Mesendoderm (in vitro differentiated cells): ENCODE measurements at regions not wholly inside any gene's neighbourhood (a gene's known extent, or its start where the extent isn't known, plus 50 kb on each side); places are given as distances from the start of the nearest gene placed in this dataset.

Source experiments
- DNase-seq: peaks from one replicate; pipeline ENCODE4 v3.0.0; 2013
- H2AK5ac ChIP-seq: 2 replicates; pipeline ENCODE4 v1.6.1; 2013; ENCODE audit warnings: low read length, inconsistent platforms
- H2BK120ac ChIP-seq: 2 replicates; pipeline ENCODE4 v1.6.1; 2013; ENCODE audit warnings: low read depth, mild to moderate bottlenecking, low read length, moderate library complexity, mixed read lengths
- H2BK15ac ChIP-seq: replicated peaks from 2 replicates; pipeline ENCODE4 v1.6.1; 2013; ENCODE audit warnings: low read depth, mild to moderate bottlenecking, moderate library complexity
- H2BK5ac ChIP-seq: 2 replicates; pipeline ENCODE4 v1.6.1; 2013; ENCODE audit warnings: low read length, inconsistent platforms
- H3K18ac ChIP-seq: 2 replicates; pipeline ENCODE4 v1.6.1; 2013; ENCODE audit warnings: mild to moderate bottlenecking, low read length, mixed read lengths
- H3K23ac ChIP-seq: one replicate; pipeline ENCODE4 v1.6.1; 2013; ENCODE audit warnings: low read length
- H3K27ac ChIP-seq: 2 replicates; pipeline ENCODE4 v1.5.1; 2013; ENCODE audit warnings: low read depth, mild to moderate bottlenecking, inconsistent platforms, low read length, moderate library complexity
- H3K27me3 ChIP-seq: 2 replicates; pipeline ENCODE4 v1.6.1; 2013; ENCODE audit warnings: low read length, control low read depth, mild to moderate bottlenecking, inconsistent platforms; ENCODE audit not compliant: insufficient read depth, poor library complexity
- H3K36me3 ChIP-seq: 2 replicates; pipeline ENCODE4 v1.6.1; 2013; ENCODE audit warnings: low read length, inconsistent platforms; ENCODE audit not compliant: control insufficient read depth, insufficient read depth
- H3K4ac ChIP-seq: one replicate; pipeline ENCODE4 v1.6.1; 2013; ENCODE audit warnings: low read depth, mild to moderate bottlenecking, low read length, moderate library complexity
- H3K4me1 ChIP-seq: 2 replicates; pipeline ENCODE4 v1.6.1; 2013; ENCODE audit warnings: low read depth, low read length, inconsistent platforms; ENCODE audit not compliant: control insufficient read depth
- H3K4me2 ChIP-seq: 2 replicates; pipeline ENCODE4 v1.6.1; 2013; ENCODE audit warnings: low read length
- H3K4me3 ChIP-seq: 2 replicates; pipeline ENCODE4 v1.5.1; 2013; ENCODE audit warnings: mild to moderate bottlenecking, low read length
- H3K56ac ChIP-seq: one replicate; pipeline ENCODE4 v1.6.1; 2013; ENCODE audit warnings: low read length
- H3K79me1 ChIP-seq: 2 replicates; pipeline ENCODE4 v1.6.1; 2013; ENCODE audit warnings: low read length, inconsistent platforms
- H3K79me2 ChIP-seq: 2 replicates; pipeline ENCODE4 v1.6.1; 2013; ENCODE audit warnings: mild to moderate bottlenecking, low read length; ENCODE audit not compliant: control insufficient read depth, insufficient read depth
- H3K9ac ChIP-seq: 2 replicates; pipeline ENCODE4 v1.6.1; 2013; ENCODE audit warnings: low read length, inconsistent platforms
- H4K5ac ChIP-seq: one replicate; pipeline ENCODE4 v1.6.1; 2013; ENCODE audit warnings: low read length
- H4K8ac ChIP-seq: one replicate; pipeline ENCODE4 v1.6.1; 2013; ENCODE audit warnings: low read depth, mild to moderate bottlenecking, control low read depth, low read length, moderate library complexity
- WGBS: extraction: QIAGEN DNeasy Blood & Tissue Kit; methylation state at CpG from one replicate; pipeline ENCODE4 v1.1.7; 2013; ENCODE audit warnings: low lambda C conversion rate, missing lambda C conversion rate; ENCODE audit not compliant: insufficient coverage; ENCODE audit errors: extremely low coverage; 5-methylcytosine and 5-hydroxymethylcytosine counted together

DNA sequence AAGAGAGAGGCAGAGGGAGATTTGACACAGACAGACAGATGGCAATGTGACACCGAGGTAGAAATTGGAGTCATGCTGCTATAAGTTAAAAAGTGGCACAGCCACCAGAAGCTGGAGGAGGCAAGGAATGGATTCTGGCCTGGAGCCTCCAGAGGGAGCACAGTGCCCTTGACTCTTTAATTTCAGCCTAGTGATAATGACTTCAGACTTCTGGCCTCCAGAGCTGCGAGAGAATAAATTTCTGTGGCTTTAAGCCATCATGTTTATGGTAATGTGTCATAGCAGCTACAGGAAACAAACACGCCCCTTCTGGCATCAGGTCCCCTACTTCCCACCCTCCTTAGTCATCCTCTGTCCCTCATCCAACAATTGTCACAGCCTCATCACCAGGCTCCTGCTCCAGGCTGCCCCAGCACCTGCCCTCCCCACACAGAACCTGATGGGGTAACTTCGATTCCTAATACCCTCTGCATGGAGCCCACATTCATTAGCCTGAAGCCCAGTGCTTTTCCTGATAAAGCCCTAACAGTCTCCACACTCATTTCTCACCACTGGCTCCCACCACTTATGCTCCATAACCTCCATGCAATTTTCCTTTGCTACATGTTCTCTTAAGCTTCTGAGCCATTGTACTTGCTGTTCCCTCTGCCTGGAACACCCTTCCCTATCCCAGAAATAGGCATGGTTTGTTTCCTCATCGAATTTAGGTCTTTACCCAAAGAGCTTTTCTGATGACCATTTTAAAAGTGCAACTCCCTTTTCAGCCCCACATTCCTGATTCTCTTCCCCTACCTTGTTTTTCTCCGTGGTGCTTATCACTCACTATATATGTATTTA lies 69.7 kb upstream of the TOX2 start:
- Histone ChIP-seq H3K27ac (no peak overlapping the region), H3K4me3 (no peak overlapping the region), H2BK120ac (no peak overlapping the region), H3K4me1 (no peaks in the 10 kb centered on the region), H2AK5ac (no peak overlapping the region), H2BK5ac (no peak overlapping the region), H3K18ac (no peak overlapping the region), H4K8ac (no peak overlapping the region), H3K56ac (no peak overlapping the region), H3K9ac (no peak overlapping the region), H3K79me2 (no peaks in the 10 kb centered on the region), H3K27me3 (no peaks in the 10 kb centered on the region), H3K23ac (no peak overlapping the region), H3K79me1 (no peaks in the 10 kb centered on the region), H3K4me2 (no peak overlapping the region), H2BK15ac (no peak overlapping the region), H4K5ac (no peak overlapping the region), H3K4ac (no peak overlapping the region), H3K36me3 (no peaks in the 10 kb centered on the region)
- WGBS = no CpG with 5 or more reads among the region's 6 CpGs
- DNase-seq = peak; percentile 60

DNA sequence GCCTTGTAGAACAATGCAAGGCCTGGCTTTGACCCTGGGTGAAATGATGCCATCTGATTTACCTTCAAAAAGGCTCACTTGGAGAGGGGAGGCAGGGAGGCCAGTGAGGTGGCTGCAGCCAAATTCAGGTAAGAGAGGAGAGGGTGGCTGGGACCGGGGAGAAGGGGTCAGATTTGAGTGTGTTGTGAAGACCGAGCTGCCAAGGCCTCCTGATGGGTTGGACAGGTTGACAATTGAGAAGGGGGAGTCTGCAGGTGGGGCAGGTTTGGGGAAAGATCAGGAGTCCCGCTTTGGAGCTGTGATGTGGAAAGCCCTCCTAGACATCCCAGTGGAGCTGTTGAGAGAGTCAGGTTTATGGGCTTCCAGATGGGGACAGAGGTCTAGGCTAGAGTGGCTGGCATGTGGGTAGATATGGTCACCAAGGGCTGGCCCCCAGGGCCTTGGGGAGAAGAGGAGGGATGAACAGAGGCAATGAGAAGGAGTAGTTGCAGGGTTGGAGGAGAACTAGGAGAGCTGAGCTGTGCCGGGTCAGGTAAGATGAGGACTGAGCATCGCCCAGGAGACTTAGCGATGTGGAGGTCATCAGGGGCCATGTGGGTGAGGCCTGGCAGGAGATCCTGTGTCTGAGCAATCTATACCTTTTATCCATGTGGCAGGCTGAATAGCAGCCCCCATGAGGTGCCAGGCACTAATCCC lies 70.5 kb upstream of the TOX2 start:
- Histone ChIP-seq H3K56ac (no peak overlapping the region), H3K23ac (no peak overlapping the region), H3K4me3 (no peak overlapping the region), H3K79me1 (no peaks in the 10 kb centered on the region), H3K4me1 (no peaks in the 10 kb centered on the region), H2BK120ac (no peak overlapping the region), H3K9ac (no peak overlapping the region), H4K8ac (no peak overlapping the region), H3K18ac (no peak overlapping the region), H2AK5ac (no peak overlapping the region), H2BK15ac (no peak overlapping the region), H3K27me3 (no peaks in the 10 kb centered on the region), H3K36me3 (no peaks in the 10 kb centered on the region), H3K4me2 (no peak overlapping the region), H2BK5ac (no peak overlapping the region), H3K27ac (no peak overlapping the region), H3K79me2 (no peaks in the 10 kb centered on the region), H4K5ac (no peak overlapping the region), H3K4ac (no peak overlapping the region)
- DNase-seq = no peak
- no CpG with 5 or more reads among the region's 6 CpGs for WGBS

DNA sequence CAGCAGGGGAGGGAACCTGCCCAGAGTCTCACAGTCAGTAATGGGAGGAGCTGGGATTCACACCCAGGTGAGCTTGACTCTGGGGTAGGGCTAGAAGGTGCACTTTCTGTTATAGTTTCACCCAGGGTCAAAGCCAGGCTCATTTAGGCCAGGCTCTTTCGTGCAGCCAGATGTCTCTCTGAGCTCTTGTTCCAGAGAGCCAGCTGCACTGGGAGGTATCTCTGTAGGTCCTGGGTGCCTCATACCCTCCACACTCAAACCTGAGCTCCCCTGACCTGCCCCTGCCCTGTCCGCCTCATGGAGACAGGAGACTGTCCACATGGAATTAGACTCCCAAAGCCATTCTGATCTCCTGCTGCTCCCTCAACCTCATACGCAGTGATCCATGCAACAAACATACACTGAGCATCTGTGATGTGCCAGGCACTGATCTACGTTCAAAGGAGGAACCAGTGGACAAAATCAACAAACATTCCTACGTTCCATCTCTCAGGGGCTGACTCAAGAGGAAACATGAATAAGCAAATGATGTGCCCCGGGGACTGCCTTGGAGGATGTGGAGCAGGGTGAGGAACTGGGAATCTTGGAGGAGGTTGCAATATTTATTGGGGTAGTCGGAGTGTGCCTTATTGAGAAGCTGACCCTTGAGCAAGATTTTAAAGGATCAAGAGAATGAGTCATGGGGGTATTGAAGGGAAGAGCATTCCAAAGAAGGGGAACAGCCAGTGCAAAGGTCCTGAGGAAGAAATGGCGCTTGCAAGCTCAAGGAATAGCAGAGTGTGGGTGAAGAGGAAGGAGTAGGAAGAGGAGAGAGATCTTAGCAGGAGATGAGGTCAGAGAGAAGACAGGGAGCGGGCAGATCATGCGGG lies 71.3 kb upstream of the TOX2 start:
- Histone ChIP-seq H3K27me3 (no peaks in the 10 kb centered on the region), H3K4ac (no peak overlapping the region), H2AK5ac (no peak overlapping the region), H2BK5ac (no peak overlapping the region), H3K56ac (no peak overlapping the region), H3K4me3 (no peak overlapping the region), H2BK15ac (no peak overlapping the region), H2BK120ac (no peak overlapping the region), H3K9ac (no peak overlapping the region), H3K36me3 (no peaks in the 10 kb centered on the region), H3K27ac (no peak overlapping the region), H4K5ac (no peak overlapping the region), H3K4me2 (no peak overlapping the region), H3K4me1 (no peaks in the 10 kb centered on the region), H3K23ac (no peak overlapping the region), H3K18ac (no peak overlapping the region), H3K79me1 (no peaks in the 10 kb centered on the region), H3K79me2 (no peaks in the 10 kb centered on the region), H4K8ac (no peak overlapping the region)
- WGBS = no CpG with 5 or more reads among the region's 10 CpGs
- no peak for DNase-seq

DNA sequence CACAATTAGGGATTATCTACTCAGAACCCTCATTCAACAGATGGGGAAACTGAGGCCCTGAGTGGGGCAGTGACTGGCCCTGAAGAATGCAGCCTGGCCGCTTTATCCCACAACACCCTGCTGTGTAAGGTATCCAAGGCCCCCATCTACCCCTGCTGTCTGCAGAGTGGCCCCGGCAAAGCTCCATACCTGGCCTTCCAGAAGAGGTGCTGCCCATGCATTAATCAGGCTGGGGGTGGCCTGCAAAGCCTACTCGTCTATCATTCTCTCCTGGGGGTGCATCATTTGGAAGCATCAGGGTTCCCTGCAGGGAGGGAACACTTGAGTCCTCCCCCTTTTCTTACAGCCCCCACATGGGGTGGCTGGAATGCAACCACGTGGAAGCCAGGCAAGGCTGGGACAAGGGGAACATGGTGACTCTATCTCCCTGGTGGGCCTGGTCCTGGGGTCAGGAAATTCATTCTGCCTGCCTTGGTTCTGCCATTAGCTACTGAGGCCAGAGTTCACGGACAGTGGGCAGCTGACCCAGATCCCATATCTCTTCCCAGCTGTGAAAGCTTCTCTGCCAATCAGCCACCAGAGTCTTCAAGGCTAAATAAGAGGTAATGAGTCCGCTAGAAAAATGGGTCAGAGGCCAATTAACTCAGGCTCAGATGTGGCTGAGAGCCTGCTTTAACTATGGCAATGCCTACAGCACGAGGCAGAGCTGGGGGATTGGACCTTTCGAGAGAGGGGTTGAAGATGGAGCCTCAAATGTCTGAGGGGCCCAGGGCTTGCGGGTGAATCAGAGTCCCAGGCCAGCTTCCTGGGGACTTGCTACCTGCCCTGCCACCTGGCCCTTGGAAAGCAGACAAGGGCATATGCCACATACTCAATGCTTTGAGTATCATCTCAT lies 72.3 kb upstream of the TOX2 start:
- Histone ChIP-seq H4K5ac (no peak overlapping the region), H4K8ac (no peak overlapping the region), H2AK5ac (no peak overlapping the region), H3K4me2 (no peak overlapping the region), H3K18ac (no peak overlapping the region), H3K79me2 (no peaks in the 10 kb centered on the region), H3K27ac (no peak overlapping the region), H3K4ac (no peak overlapping the region), H3K36me3 (no peaks in the 10 kb centered on the region), H3K4me1 (no peaks in the 10 kb centered on the region), H3K79me1 (no peaks in the 10 kb centered on the region), H3K9ac (no peak overlapping the region), H2BK5ac (no peak overlapping the region), H3K27me3 (no peaks in the 10 kb centered on the region), H3K4me3 (no peak overlapping the region), H3K56ac (no peak overlapping the region), H2BK120ac (no peak overlapping the region), H2BK15ac (no peak overlapping the region), H3K23ac (no peak overlapping the region)
- no CpG with 5 or more reads among the region's 9 CpGs for WGBS
- DNase-seq = no peak

DNA sequence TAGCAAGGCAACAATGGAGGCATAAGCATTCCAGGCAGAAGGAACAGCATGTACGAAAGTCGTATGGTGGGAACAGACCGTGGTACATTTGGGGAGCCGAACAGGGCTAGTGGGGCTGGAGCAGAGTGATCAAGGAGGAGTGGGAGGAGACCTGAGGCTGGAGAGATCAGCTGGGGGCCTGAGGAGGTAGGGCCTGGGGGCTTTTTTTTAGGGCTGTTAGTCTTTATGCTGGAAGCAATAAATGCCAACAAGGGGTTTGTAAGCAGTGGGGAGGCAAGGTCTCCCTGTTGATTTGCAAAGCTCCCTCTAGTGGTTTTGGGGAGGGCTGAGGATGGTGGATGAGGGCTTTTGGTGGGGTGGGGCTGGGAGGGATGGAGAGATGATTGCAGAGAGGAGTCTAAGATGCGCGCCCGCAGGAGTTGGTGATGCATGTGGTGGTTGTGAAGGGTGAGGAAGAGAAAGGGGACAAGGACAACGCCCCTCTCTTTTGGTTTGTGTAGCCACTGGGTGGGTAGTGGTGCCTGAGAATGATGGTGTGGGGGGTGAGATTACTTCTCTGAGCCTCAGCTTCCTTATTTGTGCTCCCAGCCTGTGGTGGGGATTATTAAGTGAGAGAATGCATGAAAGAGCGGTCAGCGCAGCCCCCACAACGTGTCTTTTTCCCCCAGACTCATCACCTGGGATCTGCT lies 74.1 kb upstream of the TOX2 start:
- H3K18ac ChIP-seq = no peak overlapping the region
- peak; percentile 78 for DNase-seq
- H3K4me3 ChIP-seq = no peak overlapping the region
- no peak overlapping the region for H4K8ac ChIP-seq
- H3K27ac ChIP-seq = no peak overlapping the region
- H3K4ac ChIP-seq = no peak overlapping the region
- H3K9ac ChIP-seq = no peak overlapping the region
- H3K79me1 ChIP-seq = no peaks in the 10 kb centered on the region
- H4K5ac ChIP-seq = no peak overlapping the region
- no peaks in the 10 kb centered on the region for H3K27me3 ChIP-seq
- no peaks in the 10 kb centered on the region for H3K36me3 ChIP-seq
- no peak overlapping the region for H2BK120ac ChIP-seq
- WGBS = no CpG with 5 or more reads among the region's 11 CpGs
- H3K79me2 ChIP-seq = no peaks in the 10 kb centered on the region
- H2BK5ac ChIP-seq = no peak overlapping the region
- no peaks in the 10 kb centered on the region for H3K4me1 ChIP-seq
- H3K4me2 ChIP-seq = no peak overlapping the region
- H2BK15ac ChIP-seq = no peak overlapping the region
- H3K56ac ChIP-seq = no peak overlapping the region
- H3K23ac ChIP-seq = no peak overlapping the region
- no peak overlapping the region for H2AK5ac ChIP-seq
